ENCODE measurements at regions not wholly inside any gene's neighbourhood (a gene's known extent, or its start where the extent isn't known, plus 50 kb on each side); places are given as distances from the start of the nearest gene placed in this dataset.
"Not testable (repeated sequence)": the region's sequence is repeated elsewhere in the genome, so short reads cannot be mapped to it uniquely, and the experiment has no call there.

DNA sequence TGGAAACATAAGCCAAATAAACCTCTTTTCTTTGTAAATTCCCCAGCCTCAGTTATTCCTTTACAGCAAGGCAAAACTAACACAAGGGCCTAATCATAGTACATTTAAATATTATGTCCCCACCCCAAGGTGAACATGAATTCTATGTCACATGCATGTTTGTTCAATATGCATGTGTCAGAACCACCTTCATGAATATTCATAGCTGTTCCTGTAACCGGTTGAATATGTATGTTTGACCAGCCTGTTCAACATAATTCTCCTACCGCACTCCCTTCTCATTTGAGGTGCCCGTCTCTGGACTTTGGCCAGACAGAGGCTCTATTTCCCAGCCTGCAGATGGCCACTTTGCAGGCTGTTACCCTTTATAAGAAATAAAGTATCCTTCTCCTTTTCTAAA is 769.4 kb upstream of the SLITRK1 start:
- DNase-seq (ENCODE audit: low read depth): no peak

DNA sequence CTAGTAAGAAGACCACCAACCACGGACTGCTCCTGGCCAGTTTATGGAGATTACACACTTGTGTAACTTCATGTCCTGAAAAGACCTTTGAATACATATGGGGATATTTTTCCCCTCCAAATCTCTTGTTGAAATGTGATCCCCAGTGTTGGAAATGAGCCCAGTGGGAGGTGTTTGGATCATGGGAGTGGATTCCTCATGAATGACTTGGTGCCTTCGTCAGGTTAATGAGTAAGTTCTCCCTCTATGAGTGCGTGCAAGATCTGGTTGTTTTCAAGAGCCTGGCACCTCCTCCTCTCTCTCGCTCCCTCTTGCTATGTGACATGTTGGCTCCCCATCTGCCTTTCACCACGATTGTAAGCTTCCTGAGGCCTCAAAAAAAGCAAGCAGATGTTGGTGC is 769.0 kb upstream of the SLITRK1 start:
- DNase-seq (ENCODE audit: low read depth): no peak

DNA sequence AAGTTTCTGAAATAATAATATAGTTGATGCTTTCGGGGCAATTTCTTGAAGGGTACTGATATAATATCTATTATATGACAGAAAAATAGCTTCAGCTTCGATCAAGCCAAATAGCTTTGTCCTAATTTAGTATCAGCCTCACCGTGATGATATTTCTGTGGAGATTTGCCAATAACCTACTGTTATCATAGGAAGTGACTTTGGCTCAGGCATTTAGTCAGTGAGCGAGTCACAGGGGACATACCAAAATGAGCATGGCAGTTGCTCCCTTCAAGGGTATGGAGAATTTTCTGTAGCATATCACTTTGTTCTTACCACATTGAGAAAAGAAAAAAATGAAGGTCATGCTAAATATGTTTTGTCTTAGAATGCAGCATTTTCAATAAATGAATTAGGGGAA is 767.6 kb upstream of the SLITRK1 start:
- DNase-seq (ENCODE audit: low read depth): no peak

DNA sequence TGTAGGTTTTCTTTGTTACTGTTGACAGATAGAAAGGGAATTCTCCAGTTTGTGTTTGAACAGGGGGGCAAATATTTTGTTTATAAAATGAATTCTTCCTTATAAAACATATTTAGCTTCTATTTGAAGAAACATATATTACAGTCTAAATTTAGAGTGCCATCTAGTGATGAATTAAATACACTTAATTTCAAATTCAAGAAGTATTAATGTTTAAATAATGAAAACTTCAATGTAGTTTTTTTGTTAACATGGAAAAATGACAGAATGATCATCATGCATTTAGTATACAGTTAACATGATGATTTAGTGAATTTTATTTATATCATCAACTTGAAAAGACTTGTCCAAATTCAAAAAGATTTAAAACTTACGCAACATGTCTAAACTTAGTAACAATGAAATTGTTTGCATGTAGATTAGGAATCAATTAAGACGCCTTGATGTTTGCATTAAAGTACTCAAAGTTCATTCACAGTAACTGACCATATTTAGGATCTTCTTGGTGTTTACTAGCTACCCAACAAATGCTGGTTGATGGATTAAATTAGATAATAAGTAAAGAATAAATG is 765.9 kb upstream of the SLITRK1 start:
- no peak for DNase-seq (ENCODE audit: low read depth)

DNA sequence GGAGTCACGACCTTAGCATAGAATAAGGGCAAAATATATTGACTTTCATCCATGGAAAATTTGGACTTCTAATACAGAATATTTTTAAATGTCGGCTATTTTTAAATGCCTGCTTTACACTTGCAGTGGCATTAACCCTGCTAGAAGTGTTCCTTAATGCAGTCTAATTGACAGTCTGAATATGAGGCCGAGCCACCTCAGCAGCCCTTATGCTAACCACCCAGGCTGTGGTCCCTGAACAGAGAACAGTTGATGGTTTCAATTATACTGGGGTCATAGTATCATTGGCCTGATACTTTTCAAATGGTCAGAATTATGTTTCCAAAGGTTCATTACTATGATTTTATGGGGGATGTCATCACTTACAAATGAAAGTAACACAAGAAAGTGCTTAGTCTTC is 764.7 kb upstream of the SLITRK1 start:
- DNase-seq (ENCODE audit: low read depth): no peak

DNA sequence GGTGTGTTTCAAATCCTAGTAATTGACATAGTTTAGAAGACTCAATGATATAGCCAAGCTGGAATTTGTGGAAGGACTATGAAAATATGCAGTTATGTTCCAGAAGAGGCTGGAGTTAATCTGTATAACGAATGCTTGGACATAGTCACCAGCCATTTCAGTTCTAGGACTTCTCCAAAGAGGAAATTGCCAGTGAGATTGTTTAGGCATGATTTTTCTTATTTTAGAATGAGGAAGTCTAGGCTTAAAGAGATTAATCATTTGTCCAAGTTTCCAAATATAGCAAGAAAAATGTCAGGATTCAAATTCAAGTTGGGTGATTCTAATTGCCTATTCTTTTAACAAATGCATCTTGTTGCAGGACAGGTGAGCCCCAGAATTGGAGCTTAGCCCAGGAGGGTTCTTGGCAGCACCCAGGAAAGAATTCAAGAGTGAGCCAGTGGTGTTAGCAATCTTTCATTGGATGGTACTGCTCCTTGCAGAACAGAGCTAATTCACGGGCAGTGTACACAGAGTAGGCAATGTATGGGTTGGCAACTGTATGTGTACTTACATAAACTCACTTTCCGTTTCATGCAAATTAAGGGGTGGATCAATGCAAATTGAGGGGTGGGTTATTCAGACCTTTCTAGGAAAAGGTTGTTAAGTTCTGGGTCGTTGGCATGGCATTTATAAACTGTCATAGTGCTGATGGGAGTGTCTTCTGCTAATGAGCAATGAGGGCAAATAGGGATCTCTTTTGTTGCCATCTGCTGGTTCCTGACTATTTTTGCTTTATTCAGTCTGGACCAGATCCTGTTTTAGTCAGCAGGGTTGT is 763.1 kb upstream of the SLITRK1 start:
- DNase-seq (ENCODE audit: low read depth): no peak

DNA sequence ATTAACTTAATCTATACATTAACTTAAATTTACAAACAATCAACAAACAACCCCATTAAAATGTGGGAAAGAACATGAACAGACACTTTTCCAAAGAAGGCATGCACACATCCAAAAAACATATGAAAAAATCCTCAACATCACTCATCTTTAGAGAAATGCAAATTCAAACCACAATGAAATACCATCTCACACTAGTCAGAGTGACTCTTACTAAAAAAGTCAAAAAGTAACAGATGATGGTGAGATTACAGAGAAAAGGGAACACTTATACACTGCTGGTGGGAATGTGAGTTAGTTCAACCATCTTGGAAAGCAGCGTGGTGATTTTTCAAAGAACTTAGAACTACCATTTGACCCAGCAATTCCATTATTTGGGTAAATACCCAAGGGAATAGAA is 759.2 kb upstream of the SLITRK1 start:
- DNase-seq (ENCODE audit: low read depth): no peak

DNA sequence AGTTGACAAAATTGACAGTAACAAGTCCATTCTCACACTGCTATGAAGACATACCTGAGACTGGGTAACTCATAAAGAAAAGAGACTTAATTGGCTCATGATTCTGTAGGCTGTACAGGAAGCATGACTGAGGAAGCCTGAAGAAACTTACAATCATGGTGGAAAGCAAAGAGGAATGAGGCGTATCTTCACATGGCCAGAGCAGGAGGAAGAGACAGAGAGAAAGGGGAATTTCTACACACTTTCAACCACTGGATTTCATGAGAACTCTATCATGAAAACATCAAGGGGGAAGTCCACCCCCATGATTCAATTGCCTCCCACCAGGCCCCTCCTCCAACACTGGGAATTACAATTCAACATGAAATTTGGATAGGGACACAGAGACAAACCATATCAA is 758.4 kb upstream of the SLITRK1 start:
- DNase-seq (ENCODE audit: low read depth): no peak

DNA sequence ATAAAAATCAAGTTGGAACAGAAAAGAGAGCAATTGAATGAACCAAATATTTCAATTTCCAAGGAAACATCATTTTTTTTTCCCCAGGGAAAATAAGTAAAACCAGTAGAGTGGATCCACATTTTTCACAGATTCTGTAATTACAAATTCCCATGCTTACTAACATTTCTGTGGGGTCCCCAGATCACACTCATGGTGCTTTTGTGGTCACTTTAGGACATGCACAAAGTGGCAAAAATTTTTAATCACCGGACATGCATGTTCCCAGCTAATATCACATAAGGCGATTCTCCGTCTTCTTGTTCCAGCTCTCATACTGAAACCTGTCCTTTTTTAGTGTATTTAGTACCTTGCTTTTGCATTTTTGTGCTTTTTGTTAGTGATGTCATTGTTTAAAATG is 748.2 kb upstream of the SLITRK1 start:
- no peak for DNase-seq (ENCODE audit: low read depth)

DNA sequence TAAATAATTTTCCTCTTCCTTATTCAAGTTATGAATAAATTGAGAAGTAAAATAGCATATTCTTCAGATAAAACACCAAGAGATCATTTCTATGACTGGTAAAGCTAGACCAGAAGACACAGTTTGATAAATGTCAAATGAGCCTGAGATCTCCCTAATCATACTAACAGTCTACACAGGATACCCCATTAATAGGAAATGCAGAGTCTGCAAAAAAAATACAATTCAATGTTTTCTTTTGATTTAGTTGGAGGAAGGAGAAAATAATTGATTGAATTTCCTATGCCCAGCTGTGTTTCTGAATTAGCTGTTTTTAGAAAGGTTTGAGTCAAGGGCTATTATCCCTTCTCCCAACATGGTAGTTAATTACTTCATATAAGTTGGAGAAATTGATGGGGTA is 734.6 kb upstream of the SLITRK1 start:
- DNase-seq (ENCODE audit: low read depth): no peak

DNA sequence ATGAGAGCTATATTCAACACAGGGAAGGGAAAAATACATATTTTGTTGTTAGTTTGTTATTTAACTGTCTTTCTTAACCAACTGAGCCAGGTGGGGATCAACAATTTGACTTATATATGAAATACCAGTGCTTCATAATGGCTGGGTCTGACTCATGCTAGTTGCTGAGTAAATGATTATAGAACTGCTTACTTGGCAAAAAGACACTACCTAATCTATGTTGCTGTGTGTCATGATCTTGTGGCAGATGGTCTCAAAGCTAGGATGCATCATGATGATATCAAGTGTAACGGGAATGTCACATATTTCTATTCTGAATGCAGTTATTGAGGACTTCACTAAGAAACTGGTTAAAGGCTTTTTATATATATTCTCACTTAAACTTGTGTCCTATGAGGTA is 727.4 kb upstream of the SLITRK1 start:
- no peak for DNase-seq (ENCODE audit: low read depth)

DNA sequence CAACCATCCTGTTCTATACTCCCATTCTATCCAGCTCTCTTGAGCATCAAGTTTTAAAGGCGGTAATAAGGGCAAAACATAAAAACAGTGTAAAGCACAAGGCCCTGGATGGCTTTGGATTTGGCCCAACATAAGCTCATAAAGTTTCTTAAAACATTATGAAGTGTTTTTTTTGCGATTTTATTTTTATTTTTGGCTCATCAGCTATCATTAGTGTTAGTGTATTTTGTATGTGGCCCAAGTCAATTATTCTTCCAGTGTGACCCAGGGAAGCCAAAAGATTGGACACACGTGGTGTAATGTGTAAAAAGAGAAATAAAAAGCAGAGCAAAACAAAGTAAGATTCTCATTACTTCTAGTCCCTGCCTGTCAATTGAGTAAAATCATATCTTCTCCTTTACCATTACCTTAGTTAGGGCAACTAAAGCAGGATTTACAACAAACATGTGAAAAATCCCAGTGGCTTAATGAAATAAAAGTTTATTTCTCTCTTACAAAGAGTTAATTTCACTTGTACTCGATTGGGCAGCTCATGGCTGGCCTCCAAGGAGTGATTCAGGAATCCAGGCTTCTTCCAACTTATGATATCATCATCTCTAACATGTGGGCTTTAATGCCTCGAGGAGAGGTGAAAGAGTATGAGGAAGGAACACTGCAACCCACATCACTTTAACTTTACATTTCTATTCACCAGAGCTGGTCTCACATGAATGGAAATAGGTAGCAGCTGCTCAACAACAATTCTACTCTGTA is 725.2 kb upstream of the SLITRK1 start:
- DNase-seq (ENCODE audit: low read depth): no peak

DNA sequence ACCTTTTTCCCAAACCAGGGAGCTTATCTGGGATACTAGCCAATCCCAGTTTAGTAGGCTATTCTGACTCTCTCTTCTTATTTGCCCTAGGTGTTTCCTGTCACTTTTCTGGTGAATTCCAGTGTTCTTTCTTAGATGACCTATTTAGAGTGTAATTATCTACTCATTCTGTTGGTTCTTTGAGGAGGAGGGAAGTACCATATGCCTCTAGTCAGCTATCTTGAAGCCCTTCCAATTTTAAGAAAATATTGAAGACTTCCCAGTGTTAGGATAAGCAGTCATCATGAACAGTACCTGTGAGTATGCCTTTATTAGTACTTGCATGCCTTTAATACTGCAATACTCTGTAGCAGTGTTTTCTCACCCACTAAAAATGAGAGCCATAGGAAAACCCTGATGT is 724.3 kb upstream of the SLITRK1 start:
- no peak for DNase-seq (ENCODE audit: low read depth)

DNA sequence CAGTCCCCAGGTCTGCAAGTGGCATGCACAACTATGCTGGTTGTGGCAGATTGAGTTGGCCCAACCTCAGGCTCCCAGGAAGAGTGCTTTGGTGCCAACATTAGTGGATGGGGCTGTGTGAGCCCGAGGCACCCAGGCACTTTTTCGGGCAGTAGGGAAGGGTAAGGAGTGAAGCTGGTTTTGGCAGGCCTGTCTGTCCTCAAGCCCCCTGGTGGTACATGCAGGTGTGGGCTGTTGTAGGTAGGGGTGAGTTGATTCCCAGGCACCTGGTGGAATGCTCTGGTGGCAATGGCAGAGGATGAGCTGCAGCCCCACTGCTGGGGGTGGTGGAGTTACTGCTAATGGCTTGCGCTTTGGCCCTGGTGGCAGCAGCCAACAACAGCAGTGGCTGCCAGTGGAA is 723.7 kb upstream of the SLITRK1 start:
- DNase-seq (ENCODE audit: low read depth): no peak

DNA sequence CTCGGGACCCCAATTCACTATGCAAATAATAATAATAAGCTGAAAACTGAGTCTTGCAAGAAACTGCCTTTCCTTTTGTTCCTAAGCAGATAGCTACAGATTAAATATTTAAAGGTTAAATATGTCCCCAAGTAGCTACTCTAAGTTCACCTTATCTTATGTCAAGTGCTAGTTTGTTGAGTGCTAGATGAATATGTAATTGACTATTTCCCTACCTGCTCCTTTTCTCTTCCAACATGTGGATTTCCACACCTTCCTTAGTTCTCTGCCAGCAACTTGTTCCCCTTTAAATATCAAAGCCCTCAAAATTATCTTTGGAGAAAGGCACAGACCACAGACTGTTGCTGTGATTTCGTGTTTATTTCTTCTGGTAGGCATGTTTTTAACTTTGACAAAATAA is 709.2 kb upstream of the SLITRK1 start:
- DNase-seq (ENCODE audit: low read depth): no peak

DNA sequence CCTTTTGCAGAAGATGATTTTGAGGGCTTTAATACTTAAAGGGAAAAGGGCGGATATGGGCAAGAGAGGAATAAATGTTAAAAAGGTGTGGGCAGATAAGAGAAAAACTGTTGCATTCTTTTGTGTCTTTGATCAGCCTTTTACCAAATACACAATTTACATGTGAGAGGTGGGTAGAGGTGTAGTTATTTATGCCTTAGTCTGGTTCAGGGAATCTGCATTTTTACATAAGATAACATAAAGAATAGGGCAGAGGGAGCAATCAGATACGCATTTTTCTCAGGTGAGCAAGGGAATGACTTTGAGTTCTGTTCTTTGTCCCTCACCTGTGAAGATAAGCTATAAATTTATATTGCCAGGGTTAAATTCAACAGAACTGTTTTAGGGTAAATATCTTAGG is 708.4 kb upstream of the SLITRK1 start:
- DNase-seq (ENCODE audit: low read depth): no peak

DNA sequence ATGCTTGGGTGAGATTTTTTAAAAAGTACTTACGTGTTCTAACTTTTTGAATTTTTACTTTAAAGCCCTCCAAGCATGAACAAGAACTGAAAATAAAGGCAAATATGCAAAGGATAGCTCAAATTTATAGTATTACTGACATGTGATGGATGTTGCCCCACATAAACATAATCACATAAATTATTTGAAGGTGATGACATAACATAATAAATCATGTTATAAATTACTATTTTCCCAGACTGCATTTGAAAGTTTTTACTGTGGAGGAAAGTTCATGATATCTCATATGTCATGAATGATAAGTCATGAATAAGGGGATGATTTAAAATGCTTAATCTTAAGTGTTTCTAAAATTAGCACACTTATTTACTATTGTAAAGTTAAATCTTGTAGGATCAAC is 705.7 kb upstream of the SLITRK1 start:
- no peak for DNase-seq (ENCODE audit: low read depth)

DNA sequence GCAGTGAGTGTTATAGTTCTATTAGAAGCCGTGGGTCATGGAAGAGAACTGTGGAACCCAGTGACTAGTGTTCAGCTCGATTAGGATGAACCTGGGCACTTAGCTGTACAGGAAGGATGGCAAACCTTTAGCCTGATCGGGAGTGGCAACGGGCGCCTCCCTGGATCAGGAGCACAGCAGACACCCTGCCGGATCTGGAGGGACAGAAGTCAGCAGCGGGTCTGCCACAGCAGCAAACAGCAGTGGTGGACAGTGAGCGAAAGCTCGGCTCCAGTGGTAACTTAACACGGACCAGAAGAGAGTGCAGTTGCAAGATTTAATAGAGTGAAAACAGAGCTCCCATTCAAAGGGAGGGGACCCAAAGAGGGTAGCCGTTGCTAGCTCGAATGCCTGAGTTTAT is 697.6 kb upstream of the SLITRK1 start:
- not testable (repeated sequence) for DNase-seq (ENCODE audit: low read depth)

DNA sequence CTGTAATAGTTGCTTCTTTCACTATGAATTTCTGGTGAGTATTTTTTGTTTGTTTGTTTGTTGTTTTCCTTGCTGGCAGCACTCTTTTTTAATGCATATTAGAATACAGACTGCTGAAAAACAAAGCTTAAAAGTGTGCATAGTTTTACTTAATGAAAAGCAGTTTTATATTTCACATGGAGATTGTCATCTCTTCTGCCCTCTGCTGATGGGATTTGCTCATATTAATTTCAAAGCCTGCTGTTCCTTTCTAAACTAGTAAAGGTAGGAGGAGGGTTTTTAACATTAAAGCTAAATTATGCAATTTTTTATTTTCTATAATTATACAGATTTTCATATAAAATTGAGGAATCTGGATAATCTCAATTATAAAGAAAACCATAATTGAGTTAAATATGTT is 692.6 kb upstream of the SLITRK1 start:
- DNase-seq (ENCODE audit: low read depth): no peak

DNA sequence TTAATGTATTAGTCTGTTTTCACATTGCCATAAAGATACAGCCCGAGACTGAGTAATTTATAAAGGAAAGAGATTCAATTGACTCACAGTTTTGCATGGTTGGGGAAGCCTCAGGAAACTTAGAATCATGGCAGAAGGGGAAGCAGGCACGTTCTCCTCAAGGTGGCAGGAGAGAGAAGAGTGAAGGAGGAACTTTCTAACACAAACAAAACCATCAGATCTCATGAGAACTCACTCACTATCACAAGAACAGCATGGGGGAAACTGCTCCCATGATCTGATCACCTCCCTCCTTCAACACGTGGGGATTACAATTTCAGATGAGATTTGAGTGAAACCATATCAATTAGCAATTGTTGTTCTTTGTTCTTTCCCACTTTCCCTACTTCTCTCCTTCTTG is 689.0 kb upstream of the SLITRK1 start:
- DNase-seq (ENCODE audit: low read depth): no peak

DNA sequence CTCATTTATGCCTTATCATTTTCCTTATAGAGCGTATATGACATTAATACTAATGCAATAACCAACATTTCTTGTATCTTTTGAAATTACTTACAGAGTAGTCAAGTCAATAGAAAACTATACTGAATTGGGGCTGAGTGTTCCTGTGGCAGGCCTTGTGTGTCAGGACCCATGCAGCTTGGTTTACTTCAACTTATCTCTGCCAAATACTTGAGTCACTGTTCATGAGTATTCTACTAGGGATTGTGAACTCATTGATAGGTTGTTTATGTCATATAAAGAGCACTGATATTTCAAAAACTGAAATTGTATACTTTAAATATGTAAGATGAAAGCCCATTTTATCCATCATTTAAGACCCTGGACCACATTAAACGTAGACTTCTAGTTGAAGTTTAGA is 688.6 kb upstream of the SLITRK1 start:
- no peak for DNase-seq (ENCODE audit: low read depth)

DNA sequence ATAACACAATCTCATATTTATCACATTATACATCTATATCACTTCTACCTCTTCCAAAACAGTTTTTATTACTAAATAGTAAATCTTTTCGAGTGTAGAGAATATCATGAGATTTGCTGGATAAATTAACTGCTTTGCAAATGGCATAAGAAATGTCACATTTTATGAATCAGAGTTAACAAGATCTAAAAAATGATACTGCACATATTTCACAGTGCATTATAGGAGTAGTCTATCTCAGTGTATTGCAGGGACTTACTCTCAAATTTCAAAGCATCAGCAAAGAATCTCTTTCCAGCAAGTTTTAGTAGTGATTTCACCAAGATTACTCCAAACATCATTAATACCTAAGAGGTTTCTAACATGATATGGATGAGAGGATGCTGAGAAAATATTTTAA is 687.1 kb upstream of the SLITRK1 start:
- DNase-seq (ENCODE audit: low read depth): no peak

DNA sequence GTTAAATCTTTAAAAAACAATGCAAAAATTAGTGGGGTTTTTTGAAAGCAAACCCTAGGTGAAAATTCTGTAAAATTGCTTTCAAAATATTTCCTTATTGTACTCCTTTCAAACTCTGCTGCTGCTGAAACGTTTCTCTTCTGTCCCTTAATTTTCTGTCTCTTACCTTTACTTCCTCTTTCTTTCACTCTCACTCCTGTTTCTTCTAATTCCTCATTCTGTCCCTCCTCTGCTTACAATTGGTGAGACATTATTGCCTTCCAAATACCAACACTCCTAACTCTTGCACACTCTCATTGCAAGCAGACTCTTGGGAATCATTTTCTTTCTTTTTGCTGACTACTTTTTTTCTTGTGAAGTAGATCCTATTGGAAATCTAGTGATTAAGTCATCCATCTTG is 685.6 kb upstream of the SLITRK1 start:
- DNase-seq (ENCODE audit: low read depth): no peak

DNA sequence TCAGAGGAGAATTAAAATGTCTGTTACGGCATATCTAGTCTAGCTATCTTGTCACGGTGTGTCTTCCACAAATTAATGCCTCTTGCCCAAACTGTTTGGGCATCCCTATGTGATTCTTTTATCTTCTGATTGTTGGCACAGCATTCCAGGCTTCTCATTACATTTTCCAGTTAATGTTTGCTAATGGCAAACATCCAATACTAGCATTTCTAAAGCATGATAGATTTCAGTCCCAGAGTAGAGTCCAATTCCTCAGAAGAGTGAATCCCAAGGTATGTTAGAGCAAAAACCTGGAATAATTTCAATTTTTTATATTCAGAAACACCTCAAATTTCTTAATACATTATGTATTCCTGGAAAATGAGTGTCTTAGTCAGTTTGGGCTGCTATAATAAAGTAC is 684.5 kb upstream of the SLITRK1 start:
- no peak for DNase-seq (ENCODE audit: low read depth)
